ENCODE measurements at regions not wholly inside any gene's neighbourhood (a gene's known extent, or its start where the extent isn't known, plus 50 kb on each side); places are given as distances from the start of the nearest gene placed in this dataset.
A peak's percentile ranks its signal among the peaks of the same experiment; 100 is the strongest.
"Not testable (repeated sequence)": the region's sequence is repeated elsewhere in the genome, so short reads cannot be mapped to it uniquely, and the experiment has no call there.

GRCh38 chr20:53855733-53856132, 214.7 kb downstream of the BCAS1 start:
- no peak for DNase-seq

GRCh38 chr20:53854609-53854926, 215.8 kb downstream of the BCAS1 start:
- DNase-seq: not testable (repeated sequence)

DNA sequence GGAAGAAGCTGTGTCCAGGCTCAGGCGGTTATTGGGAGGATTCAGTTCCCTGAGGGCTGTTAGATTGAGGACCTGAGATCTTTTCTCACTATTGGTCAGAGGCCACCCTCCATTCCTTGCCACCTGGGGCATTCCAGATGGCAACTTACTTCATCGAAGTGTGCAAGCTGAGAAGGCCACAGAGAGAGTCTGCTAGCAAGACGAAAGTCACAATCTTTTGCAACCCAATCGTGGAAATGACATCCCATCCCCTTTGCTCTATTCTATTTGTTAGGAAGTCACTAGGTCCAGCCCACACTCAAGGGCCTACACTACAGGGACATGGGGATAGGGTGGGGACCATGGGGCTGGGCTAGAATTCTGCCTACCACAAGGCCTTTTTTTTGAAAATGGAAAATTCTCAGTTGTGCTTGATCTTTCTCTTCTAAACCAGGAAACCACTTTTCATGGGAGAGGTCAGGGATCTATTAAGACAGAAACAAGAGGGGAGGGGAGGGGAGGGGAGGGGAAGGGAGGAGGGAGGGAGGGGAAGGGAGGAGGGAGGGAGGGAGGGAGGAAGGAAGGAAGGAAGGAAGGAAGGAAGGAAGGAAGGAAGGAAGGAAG, 217.2 kb downstream of the BCAS1 start:
- DNase-seq: peak; percentile 59

- DNase-seq: no peak
These were observed 217.7 kb downstream of the BCAS1 start for GRCh38 chr20:53852691-53853090.

GRCh38 chr20:53852014-53852413, 218.4 kb downstream of the BCAS1 start:
- no peak for DNase-seq

DNA sequence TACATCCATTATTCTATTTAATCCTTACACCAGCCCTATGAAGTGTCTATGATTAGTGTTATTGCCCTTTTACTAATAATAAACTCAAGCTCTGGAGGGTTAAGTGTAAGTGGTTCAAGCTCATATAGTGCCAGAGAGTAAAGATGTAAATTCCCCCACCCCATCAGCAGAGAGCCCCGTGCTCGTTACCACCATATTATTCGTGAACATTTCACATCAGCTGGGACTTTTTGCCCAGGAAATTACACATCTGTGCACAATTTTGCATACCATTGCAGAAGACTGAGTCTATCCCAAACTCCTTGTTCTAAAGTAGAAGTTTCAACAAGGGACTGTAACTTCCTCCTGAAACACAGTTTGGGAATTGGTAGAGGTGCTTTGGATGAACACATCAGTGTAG, 220.1 kb downstream of the BCAS1 start:
- no peak for DNase-seq

GRCh38 chr20:53849471-53850059, 220.8 kb downstream of the BCAS1 start:
- no peak for DNase-seq

GRCh38 chr20:53848304-53848703, 222.1 kb downstream of the BCAS1 start:
- no peak for DNase-seq

DNA sequence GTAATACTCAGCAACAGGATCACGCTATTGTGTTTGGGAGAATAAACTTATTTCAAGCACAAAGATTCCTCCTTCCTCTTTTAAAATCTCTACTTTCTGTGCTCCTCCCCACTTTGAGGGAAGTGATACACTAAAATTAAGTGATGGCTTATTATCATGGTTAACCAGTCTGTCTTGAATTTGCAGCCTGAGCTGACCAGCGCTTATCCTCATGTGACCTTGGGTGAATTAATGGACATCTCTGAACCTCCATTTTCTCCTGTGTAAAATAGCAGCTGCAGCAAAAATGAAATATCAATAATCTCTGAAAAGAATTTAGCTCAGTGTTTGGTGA, 222.6 kb downstream of the BCAS1 start:
- no peak for DNase-seq

DNA sequence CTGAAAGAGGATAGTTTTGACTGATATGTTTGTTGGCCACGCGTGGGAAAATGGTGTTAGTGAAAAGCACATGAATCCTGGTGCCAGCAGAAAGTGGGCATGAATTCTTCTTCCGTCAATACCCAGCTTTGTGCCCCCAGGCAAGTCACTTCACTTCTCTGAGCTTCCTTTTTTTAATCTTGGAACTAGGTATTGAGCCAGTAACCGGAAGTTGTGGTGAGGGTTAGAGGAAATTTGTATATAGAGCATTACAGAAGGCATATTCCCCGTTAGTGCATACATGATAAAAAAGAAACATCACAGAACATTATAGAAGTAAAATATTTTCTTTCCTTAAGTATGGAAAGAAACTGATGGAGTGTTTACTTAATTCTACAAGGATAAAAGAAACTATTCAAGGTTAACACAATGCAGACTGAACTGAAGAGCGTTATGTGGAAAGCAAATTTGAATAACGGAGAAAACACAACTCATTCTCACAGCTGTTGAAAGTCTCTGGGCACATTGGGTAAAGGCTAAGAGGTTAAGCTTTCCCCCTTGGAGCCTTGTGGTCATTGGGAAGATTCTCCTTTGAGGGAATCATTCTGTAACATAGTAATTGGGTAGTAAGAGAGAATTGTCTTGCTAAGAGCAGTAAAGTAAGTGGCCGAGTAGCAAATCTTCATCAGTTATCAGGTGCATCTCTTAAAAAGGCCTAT, 223.1 kb downstream of the BCAS1 start:
- DNase-seq: no peak

DNA sequence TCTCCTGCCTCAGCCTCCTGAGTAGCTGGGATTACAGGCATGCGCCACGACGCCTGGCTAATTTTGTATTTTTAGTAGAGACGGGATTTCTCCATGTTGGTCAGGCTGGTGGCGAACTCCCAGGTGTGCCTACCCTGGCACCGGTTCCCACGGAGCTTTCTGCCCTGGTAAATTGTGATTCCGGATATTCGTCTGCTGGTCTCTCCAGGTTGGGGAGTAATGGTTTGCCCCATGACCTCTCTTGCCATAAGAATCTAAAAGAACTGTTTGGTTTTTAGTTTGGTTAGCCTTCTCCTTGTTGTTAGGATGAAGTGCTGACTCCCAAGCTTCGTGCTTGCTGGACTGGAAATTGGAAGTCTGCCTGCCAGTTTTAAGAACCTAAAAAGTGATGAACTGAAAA, 223.8 kb downstream of the BCAS1 start:
- DNase-seq: no peak

DNA sequence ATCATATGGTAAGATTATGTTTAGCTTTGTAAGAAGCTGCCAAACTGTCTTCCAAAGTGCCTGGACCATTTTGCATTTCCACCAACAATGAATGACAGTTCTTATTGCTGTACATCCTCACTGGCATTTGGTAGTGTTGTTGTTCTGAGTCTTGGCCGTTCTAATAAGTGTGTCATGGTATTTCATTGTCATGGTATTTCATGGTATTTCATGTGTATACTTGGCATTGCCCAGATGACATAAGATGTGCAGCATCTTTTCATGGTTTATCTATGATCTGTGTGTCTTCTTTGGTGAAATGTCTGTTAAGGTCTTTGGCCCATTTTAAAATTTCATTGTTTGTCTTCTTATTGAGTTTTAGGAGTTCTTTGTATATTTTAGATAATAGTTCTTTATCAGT, 224.4 kb downstream of the BCAS1 start:
- DNase-seq: no peak

GRCh38 chr20:53844259-53844658, 226.1 kb downstream of the BCAS1 start:
- no peak for DNase-seq

DNA sequence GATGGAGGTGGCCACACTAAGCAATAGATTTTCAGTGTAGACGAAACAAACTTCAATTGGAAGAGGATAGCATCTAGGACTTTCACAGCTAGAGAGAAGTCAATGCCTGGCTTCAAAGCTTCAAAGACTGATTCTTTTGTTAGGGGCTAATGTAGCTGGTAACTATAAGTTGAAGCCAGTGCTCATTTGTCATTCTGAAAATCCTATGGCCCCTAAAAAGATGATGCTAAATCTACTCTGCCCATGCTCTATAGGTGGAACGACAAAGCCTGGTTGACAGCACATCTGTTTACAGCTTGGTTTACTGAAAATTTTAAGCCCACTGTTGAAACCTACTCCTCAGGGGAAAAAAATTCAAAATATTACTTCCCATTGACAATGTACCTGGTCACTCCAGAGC, 226.7 kb downstream of the BCAS1 start:
- DNase-seq: no peak

GRCh38 chr20:53842301-53843099, 227.9 kb downstream of the BCAS1 start:
- DNase-seq: no peak

GRCh38 chr20:53841741-53842140, 228.7 kb downstream of the BCAS1 start:
- DNase-seq: no peak

DNA sequence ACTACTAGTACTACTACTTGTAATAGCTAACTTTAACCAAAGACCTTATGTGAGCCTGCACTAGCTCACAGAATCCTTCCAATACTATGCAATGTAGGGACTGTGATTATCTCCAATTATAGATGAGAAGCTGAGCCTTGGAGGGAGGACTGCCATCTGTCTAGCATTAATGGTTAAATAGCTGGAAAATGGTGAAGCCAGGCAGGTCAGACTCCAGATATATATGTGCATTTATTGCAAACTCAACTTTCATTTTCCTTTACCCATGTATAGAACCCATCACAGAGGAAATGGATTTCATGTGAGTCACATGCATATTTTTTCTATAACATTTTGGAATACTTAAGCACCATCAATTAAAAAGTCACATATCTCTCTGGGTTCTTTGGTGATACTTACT, 229.9 kb downstream of the BCAS1 start:
- DNase-seq: no peak

GRCh38 chr20:53839423-53840176, 230.8 kb downstream of the BCAS1 start:
- no peak for DNase-seq

DNA sequence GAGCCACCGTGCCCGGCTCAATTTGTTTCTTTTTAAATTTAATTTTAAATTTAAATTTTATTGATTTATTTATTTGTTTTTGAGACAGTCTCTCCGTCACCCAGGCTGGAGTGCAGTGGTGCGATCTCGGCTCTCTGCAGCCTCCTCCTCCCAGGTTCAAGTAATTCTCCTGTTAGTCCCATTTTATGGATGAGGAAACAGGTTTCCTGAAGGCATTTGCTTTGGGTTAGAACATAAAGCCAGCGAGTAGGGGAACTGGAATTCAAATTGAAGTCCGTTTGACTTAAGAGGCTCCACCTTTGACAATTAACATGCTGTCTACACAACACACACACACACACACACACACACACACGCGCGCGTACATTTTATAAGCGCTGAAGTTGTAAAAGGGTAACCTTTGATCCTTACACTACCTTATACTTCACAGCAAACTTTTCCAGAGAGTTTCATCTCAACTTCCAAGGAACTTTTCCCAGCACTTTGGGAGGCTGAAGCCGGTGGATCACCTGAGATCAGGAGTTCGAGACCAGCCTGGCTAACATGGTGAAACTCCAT, 232.0 kb downstream of the BCAS1 start:
- DNase-seq: no peak

DNA sequence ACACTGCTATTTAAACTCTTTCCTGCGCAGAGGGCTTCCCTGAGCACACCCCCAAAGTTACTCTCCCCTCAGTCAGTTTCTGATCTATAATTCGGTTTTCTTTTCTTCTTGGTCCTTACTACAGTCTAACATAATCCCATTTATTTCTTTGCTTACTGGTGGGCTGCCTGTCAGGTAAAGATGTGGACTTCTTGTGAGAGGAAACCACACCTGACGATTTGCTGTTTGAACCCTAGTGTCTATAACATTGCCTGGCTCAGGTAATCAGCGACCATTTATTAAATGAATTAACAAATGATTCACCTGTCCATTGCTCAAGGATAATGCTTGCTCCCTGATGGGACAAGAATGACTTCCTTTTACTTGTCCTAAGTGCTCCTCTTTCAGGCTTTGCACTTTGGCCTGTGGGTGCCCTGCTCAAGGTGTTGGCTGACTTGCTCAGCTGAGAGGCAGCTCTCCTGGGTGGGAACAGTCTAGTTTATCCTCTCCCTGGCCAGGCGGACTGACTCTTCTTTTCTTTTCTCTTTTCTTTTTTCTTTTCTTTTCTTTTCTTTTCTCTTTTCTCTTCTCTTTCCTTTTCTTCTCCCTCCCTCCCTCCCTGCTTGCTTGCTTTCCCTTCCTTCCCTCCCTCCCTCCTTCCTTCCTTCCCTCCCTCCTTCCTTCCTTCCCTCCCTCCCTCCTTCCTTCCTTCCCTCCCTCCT, 233.1 kb downstream of the BCAS1 start:
- DNase-seq: no peak

DNA sequence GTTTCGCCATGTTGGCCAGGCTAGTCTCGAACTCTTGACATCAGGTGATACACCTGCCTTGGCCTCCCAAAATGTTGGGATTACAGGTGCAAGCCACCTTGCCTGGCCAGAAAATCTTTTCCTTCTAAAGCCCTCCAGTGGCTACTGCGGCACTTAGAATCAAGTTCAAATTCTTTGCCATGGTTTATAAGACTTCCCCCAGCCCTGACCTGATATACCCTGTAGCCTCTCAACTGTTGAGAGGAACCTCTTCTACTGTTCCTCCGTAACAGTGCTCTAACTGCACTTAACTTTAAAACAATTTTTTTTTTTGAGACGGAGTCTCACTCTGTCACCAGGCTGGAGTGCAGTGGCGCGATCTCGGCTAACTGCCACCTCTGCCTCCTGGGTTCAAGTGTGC, 235.6 kb downstream of the BCAS1 start:
- DNase-seq: no peak

DNA sequence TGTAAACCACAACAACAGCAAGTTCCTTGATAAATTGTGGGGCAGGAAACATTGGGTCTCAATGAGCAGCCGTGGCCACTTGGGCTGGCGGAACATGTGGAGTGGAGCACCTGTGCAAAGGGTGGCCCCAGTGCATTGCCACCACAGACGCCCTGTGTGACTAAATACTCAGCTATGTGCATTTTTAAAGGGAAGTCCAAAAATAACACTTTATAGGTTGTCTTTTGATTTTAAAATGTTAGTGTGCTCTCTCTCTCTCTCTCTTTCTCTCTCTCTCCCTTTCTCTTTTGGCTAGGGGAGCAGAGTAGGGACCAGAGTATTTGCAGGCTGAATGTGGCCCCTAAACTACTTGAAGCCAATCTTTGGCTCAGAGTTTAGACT, 236.3 kb downstream of the BCAS1 start:
- DNase-seq: no peak

Measured in NCI-H2171 treated with DMSO at 0.1 percent for 48 hours (cell line).